NT2/D1 (cell line): ENCODE measurements at regions not wholly inside any gene's neighbourhood (a gene's known extent, or its start where the extent isn't known, plus 50 kb on each side); places are given as distances from the start of the nearest gene placed in this dataset.

ENCODE experiments used
- SUZ12 ChIP-seq: IDR thresholded peaks from 2 replicates; pipeline ENCODE4 v1.6.1; 2011; ENCODE audit not compliant: insufficient read length, insufficient read depth; ENCODE audit errors: extremely low read depth
- ZNF274 ChIP-seq: IDR thresholded peaks from 2 replicates; pipeline ENCODE4 v1.6.1; 2011; ENCODE audit warnings: mild to moderate bottlenecking, low read depth, low read length

DNA sequence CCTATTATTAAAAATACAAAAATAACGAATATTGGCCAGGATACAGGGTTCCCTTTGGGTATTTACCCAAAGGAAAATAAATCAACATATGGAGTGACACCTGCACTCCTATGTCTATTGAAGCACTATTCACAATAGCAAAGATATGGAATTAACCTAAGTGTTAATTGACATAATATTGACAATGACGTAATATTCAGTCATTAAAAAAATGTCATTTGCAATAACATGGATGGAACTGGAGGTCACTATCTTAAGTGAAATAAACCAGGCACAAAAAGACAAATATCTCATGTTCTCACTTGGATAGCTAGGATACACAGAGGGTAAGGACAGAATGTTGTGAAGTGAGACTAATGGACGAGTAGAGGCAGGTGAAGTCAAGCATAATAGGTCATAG lies 326.3 kb upstream of the PTGER4 start:
- TF ChIP-seq ZNF274: no peak
- no peak for TF ChIP-seq SUZ12
